PC-3 (cell line): ENCODE measurements at regions not wholly inside any gene's neighbourhood (a gene's known extent, or its start where the extent isn't known, plus 50 kb on each side); places are given as distances from the start of the nearest gene placed in this dataset.

Experiments used
- EZH2phosphoT487 ChIP-seq: fragments of 300-600 bp; sonication (generic); IDR thresholded peaks from 2 replicates; pipeline ENCODE4 v1.6.1; 2018; ENCODE audit warnings: mild to moderate bottlenecking, antibody characterized with exemption, low read length, borderline replicate concordance
- TF ChIP-seq, protein P1 (sequence below): fragments of 300-600 bp; sonication (generic); conservative IDR thresholded peaks from 2 replicates; pipeline ENCODE4 v1.5.1; 2017; ENCODE audit warnings: antibody characterized with exemption, low read depth, mild to moderate bottlenecking, low read length

DNA sequence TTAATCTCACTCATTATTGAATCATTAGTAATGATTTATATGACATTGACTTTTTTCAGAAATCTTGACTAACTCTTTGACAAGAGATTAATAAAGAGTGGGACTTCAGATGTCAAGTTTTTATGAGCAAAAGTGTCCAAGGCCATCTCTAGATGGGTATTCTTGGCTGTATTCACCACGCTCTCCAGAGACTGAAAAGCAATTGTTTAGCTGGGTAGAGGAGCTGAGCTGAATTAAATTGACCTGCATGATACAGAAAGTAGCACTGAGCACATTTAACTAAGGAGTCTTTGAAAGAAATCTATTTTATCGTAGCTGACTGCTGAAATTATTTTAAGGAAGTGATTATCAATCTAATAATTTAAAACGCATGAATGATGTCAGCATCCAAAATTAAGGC, 89.4 kb downstream of the LINC00237 start:
- no peak for TF ChIP-seq EZH2phosphoT487
- TF ChIP-seq, protein P1, sequence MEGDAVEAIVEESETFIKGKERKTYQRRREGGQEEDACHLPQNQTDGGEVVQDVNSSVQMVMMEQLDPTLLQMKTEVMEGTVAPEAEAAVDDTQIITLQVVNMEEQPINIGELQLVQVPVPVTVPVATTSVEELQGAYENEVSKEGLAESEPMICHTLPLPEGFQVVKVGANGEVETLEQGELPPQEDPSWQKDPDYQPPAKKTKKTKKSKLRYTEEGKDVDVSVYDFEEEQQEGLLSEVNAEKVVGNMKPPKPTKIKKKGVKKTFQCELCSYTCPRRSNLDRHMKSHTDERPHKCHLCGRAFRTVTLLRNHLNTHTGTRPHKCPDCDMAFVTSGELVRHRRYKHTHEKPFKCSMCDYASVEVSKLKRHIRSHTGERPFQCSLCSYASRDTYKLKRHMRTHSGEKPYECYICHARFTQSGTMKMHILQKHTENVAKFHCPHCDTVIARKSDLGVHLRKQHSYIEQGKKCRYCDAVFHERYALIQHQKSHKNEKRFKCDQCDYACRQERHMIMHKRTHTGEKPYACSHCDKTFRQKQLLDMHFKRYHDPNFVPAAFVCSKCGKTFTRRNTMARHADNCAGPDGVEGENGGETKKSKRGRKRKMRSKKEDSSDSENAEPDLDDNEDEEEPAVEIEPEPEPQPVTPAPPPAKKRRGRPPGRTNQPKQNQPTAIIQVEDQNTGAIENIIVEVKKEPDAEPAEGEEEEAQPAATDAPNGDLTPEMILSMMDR, result no peak
